IPS-18a (cell line): ENCODE measurements at regions not wholly inside any gene's neighbourhood (a gene's known extent, or its start where the extent isn't known, plus 50 kb on each side); places are given as distances from the start of the nearest gene placed in this dataset.

Experiments
- H3K27ac ChIP-seq: one replicate; pipeline ENCODE4 v1.5.1; 2013; ENCODE audit warnings: low read length
- H3K27me3 ChIP-seq: one replicate; pipeline ENCODE4 v1.6.1; 2013; ENCODE audit warnings: mild to moderate bottlenecking, low read length; ENCODE audit not compliant: control insufficient read depth, insufficient read depth
- H3K36me3 ChIP-seq: one replicate; pipeline ENCODE4 v1.6.1; 2013; ENCODE audit warnings: low read depth, low read length; ENCODE audit not compliant: control insufficient read depth
- H3K4me1 ChIP-seq: one replicate; pipeline ENCODE4 v1.6.1; 2013; ENCODE audit warnings: low read depth, low read length; ENCODE audit not compliant: control insufficient read depth
- H3K4me3 ChIP-seq: one replicate; pipeline ENCODE4 v1.5.1; 2013; ENCODE audit warnings: low read length
- H3K9ac ChIP-seq: one replicate; pipeline ENCODE4 v1.6.1; 2013; ENCODE audit warnings: mild to moderate bottlenecking, low read length, moderate library complexity
- H3K9me3 ChIP-seq: one replicate; pipeline ENCODE4 v1.6.1; 2013; ENCODE audit warnings: low read depth, low read length; ENCODE audit not compliant: control insufficient read depth

- Histone ChIP-seq H3K27me3 (no peaks in the 10 kb centered on the region), H3K9me3 (no peaks in the 10 kb centered on the region), H3K36me3 (no peaks in the 10 kb centered on the region), H3K9ac (no peak overlapping the region), H3K4me3 (no peak overlapping the region), H3K27ac (no peak overlapping the region), H3K4me1 (no peaks in the 10 kb centered on the region)
Measured at GRCh38 chr4:27894951-27895350, 1034.3 kb downstream of the STIM2 start.

- no peaks in the 10 kb centered on the region for H3K4me1 ChIP-seq
- no peak overlapping the region for H3K9ac ChIP-seq
- no peak overlapping the region for H3K4me3 ChIP-seq
- no peaks in the 10 kb centered on the region for H3K27me3 ChIP-seq
- no peaks in the 10 kb centered on the region for H3K36me3 ChIP-seq
- H3K27ac ChIP-seq, result no peak overlapping the region
- H3K9me3 ChIP-seq, result no peaks in the 10 kb centered on the region
Measured at GRCh38 chr4:27908356-27908755, 1047.7 kb downstream of the STIM2 start.

- Histone ChIP-seq H3K4me1 (no peaks in the 10 kb centered on the region), H3K9me3 (no peaks in the 10 kb centered on the region)
Measured at GRCh38 chr4:27910227-27910626, 1049.6 kb downstream of the STIM2 start.

GRCh38 chr4:27911047-27911446 is 1050.4 kb downstream of the STIM2 start:
- H3K27me3 ChIP-seq, result no peaks in the 10 kb centered on the region
- H3K4me3 ChIP-seq, result no peak overlapping the region
- no peaks in the 10 kb centered on the region for H3K36me3 ChIP-seq
- H3K27ac ChIP-seq, result no peak overlapping the region
- H3K4me1 ChIP-seq, result no peaks in the 10 kb centered on the region
- no peaks in the 10 kb centered on the region for H3K9me3 ChIP-seq
- H3K9ac ChIP-seq, result no peak overlapping the region

More at GRCh38 chr4:27910227-27910626, 1049.6 kb downstream of the STIM2 start:
- Histone ChIP-seq H3K27ac (no peak overlapping the region), H3K36me3 (no peaks in the 10 kb centered on the region), H3K27me3 (no peaks in the 10 kb centered on the region), H3K4me3 (no peak overlapping the region), H3K9ac (no peak overlapping the region)

GRCh38 chr4:27913738-27914137 is 1053.1 kb downstream of the STIM2 start:
- no peak overlapping the region for H3K27ac ChIP-seq
- no peaks in the 10 kb centered on the region for H3K27me3 ChIP-seq
- H3K4me3 ChIP-seq, result no peak overlapping the region
- no peaks in the 10 kb centered on the region for H3K9me3 ChIP-seq
- H3K4me1 ChIP-seq, result no peaks in the 10 kb centered on the region
- H3K9ac ChIP-seq, result no peak overlapping the region
- no peaks in the 10 kb centered on the region for H3K36me3 ChIP-seq

- Histone ChIP-seq H3K9me3 (no peaks in the 10 kb centered on the region), H3K4me3 (no peak overlapping the region), H3K4me1 (no peaks in the 10 kb centered on the region), H3K9ac (no peak overlapping the region), H3K27ac (no peak overlapping the region), H3K27me3 (no peaks in the 10 kb centered on the region), H3K36me3 (no peaks in the 10 kb centered on the region)
Measured at GRCh38 chr4:27915822-27916221, 1055.2 kb downstream of the STIM2 start.

GRCh38 chr4:27916452-27917184 is 1056.0 kb downstream of the STIM2 start:
- Histone ChIP-seq H3K4me3 (no peak overlapping the region), H3K9ac (no peak overlapping the region), H3K9me3 (no peaks in the 10 kb centered on the region), H3K27ac (no peak overlapping the region), H3K4me1 (no peaks in the 10 kb centered on the region), H3K36me3 (no peaks in the 10 kb centered on the region), H3K27me3 (no peaks in the 10 kb centered on the region)

- Histone ChIP-seq H3K27me3 (no peaks in the 10 kb centered on the region), H3K36me3 (no peaks in the 10 kb centered on the region), H3K4me3 (no peak overlapping the region), H3K27ac (no peak overlapping the region), H3K9ac (no peak overlapping the region), H3K9me3 (no peaks in the 10 kb centered on the region), H3K4me1 (no peaks in the 10 kb centered on the region)
Measured at GRCh38 chr4:27917381-27917780, 1056.7 kb downstream of the STIM2 start.

- Histone ChIP-seq H3K27me3 (no peaks in the 10 kb centered on the region), H3K9me3 (no peaks in the 10 kb centered on the region)
Measured at GRCh38 chr4:27921231-27921630, 1060.6 kb downstream of the STIM2 start.

GRCh38 chr4:27928761-27929540 is 1068.3 kb downstream of the STIM2 start:
- no peaks in the 10 kb centered on the region for H3K36me3 ChIP-seq
- no peak overlapping the region for H3K4me3 ChIP-seq
- no peak overlapping the region for H3K27ac ChIP-seq
- H3K9ac ChIP-seq, result no peak overlapping the region
- H3K9me3 ChIP-seq, result no peaks in the 10 kb centered on the region
- no peaks in the 10 kb centered on the region for H3K27me3 ChIP-seq
- H3K4me1 ChIP-seq, result no peaks in the 10 kb centered on the region

More at GRCh38 chr4:27921231-27921630, 1060.6 kb downstream of the STIM2 start:
- no peaks in the 10 kb centered on the region for H3K36me3 ChIP-seq
- no peak overlapping the region for H3K4me3 ChIP-seq
- no peak overlapping the region for H3K27ac ChIP-seq
- no peaks in the 10 kb centered on the region for H3K4me1 ChIP-seq
- no peak overlapping the region for H3K9ac ChIP-seq

- Histone ChIP-seq H3K27me3 (no peaks in the 10 kb centered on the region), H3K27ac (no peak overlapping the region), H3K4me1 (no peaks in the 10 kb centered on the region), H3K36me3 (no peaks in the 10 kb centered on the region), H3K9ac (no peak overlapping the region), H3K9me3 (no peaks in the 10 kb centered on the region), H3K4me3 (no peak overlapping the region)
Measured at GRCh38 chr4:27930291-27930690, 1069.7 kb downstream of the STIM2 start.

GRCh38 chr4:27930976-27931375 is 1070.3 kb downstream of the STIM2 start:
- Histone ChIP-seq H3K27ac (no peak overlapping the region), H3K4me1 (no peaks in the 10 kb centered on the region), H3K4me3 (no peak overlapping the region), H3K36me3 (no peaks in the 10 kb centered on the region), H3K9me3 (no peaks in the 10 kb centered on the region), H3K27me3 (no peaks in the 10 kb centered on the region), H3K9ac (no peak overlapping the region)
